Coronary artery (tissue), 2 donors: ENCODE measurements at regions not wholly inside any gene's neighbourhood (a gene's known extent, or its start where the extent isn't known, plus 50 kb on each side); places are given as distances from the start of the nearest gene placed in this dataset.

Experiments
- DNase-seq: peaks from one replicate; pipeline ENCODE4 v3.0.0-alpha.2; 2017; ENCODE audit warnings: low spot score
- H3K27ac ChIP-seq, 2 donors: fragments of 200-600 bp; sonication (generic); one replicate each; pipeline ENCODE4 v1.5.1; 2016 to 2019
- H3K4me3 ChIP-seq: fragments of 200-600 bp; sonication (generic); 2 replicates; pipeline ENCODE4 v1.5.1; 2016; ENCODE audit warnings: mild to moderate bottlenecking, moderate library complexity
- TF ChIP-seq, protein P1 (sequence below): fragments of 200-600 bp; sonication (generic); IDR thresholded peaks from one replicate; pipeline ENCODE4 v1.5.1; 2019; ENCODE audit warnings: antibody characterized with exemption

DNA sequence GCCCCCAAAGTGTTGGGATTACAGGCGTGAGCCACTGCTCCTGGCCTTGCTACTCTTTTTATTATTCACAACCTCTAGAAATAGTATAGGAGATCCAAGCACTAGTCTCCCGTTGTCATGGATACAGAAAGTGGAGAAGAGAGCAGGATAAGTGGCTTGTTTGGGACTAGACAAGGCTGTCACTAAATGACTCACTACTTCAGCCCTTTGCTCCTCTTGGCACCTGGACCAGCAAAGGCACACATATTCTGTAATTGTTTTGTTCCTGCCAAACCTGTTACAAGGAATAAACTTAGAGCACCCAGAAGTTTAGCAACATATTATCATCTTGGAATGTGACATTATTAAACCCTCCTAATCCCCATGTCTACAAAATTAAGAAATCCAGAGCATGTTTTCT lies 427.2 kb upstream of the THBS1 start:
- H3K4me3 ChIP-seq, result no peak overlapping the region

DNA sequence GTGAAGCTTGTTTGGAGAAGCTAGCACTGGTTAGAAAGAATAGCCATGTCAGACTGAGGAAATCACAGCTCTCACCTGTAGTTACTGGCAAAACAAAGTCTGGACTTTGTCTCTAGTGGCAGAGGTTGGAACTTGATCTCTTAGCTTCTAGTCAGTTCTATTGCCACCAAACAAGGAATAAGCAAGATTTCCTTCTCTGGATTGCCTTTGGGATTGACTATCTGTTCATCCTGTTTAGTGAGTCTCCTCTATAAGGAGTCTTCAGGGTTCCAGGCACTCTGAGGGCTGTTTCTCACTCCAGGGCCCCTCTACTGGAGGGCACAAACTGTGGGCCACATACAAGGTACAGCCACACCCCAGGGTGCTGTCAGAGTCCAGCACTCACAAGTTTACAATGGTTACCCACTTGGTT lies 426.6 kb upstream of the THBS1 start:
- Histone ChIP-seq H3K4me3 (no peak overlapping the region), H3K27ac (peak overlapping the region in 1 of 2 donors; percentile 49)
- TF ChIP-seq, protein P1, sequence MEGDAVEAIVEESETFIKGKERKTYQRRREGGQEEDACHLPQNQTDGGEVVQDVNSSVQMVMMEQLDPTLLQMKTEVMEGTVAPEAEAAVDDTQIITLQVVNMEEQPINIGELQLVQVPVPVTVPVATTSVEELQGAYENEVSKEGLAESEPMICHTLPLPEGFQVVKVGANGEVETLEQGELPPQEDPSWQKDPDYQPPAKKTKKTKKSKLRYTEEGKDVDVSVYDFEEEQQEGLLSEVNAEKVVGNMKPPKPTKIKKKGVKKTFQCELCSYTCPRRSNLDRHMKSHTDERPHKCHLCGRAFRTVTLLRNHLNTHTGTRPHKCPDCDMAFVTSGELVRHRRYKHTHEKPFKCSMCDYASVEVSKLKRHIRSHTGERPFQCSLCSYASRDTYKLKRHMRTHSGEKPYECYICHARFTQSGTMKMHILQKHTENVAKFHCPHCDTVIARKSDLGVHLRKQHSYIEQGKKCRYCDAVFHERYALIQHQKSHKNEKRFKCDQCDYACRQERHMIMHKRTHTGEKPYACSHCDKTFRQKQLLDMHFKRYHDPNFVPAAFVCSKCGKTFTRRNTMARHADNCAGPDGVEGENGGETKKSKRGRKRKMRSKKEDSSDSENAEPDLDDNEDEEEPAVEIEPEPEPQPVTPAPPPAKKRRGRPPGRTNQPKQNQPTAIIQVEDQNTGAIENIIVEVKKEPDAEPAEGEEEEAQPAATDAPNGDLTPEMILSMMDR, result no peak
- DNase-seq, result no peak

More for the DNA sequence above, 427.2 kb upstream of the THBS1 start:
- TF ChIP-seq, protein P1, result no peak
- no peak overlapping the region for H3K27ac ChIP-seq
- DNase-seq, result no peak

DNA sequence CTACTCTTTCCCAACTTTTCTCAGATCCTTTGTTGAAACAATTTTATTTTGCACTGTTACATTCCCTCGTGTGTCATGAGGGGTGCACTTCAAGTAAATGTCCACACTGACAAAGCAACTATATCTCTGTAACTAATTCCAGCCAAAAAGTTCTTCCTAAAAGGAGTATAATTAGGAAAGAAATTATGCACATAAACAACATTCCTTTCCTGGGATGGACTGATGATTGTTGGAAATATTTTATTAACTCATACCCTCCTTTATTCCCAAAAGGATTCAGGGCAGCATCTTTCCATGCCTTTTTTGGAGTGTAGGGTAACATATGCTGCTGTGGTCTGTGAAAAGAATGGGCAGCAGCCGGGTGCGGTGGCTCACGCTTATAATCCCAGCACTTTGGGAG lies 426.1 kb upstream of the THBS1 start:
- H3K4me3 ChIP-seq, result no peak overlapping the region
- H3K27ac ChIP-seq, result peak overlapping the region in 1 of 2 donors; percentile 49
- TF ChIP-seq, protein P1, result no peak
- no peak for DNase-seq

DNA sequence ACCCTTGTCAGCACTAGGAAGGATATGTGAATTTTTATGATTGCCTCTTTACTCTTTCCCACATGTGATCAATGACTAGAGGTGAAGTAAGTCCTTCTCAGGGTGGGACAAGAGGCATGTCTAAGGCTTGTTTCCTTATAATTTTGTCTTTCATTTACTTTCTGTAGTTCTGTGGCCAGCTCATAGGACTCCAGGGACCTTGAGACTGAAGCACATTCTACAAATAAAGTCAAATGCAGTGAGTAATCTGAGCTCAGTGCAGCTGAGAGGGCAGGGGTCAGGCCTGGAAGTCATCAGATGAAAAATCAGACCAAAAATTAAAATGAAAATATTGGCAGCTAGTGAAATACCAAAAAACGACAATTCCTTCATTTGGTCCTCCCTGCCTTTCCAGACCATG lies 424.7 kb upstream of the THBS1 start:
- Histone ChIP-seq H3K27ac (peak overlapping the region in 1 of 2 donors; percentile 48), H3K4me3 (no peak overlapping the region)
- TF ChIP-seq, protein P1, result no peak
- DNase-seq, result no peak

DNA sequence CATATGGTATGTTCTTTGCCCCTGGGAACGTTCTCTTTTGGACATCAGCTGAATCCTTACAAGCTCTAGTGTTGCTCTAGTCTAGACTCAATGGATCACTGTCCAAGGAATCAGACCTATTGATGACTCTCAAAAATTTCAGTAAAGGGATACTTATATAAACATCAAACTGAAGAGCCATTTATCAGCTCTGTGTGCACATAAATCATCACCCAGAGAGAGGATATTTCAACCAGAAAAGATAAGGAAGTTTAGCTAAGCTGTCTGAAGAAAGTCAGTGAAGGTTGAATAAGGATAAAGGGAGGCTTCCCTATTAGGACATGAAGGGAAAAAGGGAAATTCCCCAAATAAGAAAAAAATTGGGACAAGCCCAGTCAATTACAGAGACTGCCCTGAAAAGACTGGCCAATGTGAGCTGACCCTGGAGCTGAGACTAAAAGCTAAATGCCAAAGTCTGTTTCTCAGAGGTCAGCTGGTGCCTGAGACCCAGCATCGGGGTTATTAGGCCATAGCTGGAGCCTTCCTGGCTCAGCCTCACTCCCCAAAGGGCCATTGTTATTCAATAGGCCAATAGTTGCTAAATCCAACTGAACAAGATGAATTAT lies 424.1 kb upstream of the THBS1 start:
- DNase-seq, result no peak
- Histone ChIP-seq H3K4me3 (no peak overlapping the region), H3K27ac (peak overlapping the region in 1 of 2 donors; percentile 48)
- TF ChIP-seq, protein P1, result no peak

DNA sequence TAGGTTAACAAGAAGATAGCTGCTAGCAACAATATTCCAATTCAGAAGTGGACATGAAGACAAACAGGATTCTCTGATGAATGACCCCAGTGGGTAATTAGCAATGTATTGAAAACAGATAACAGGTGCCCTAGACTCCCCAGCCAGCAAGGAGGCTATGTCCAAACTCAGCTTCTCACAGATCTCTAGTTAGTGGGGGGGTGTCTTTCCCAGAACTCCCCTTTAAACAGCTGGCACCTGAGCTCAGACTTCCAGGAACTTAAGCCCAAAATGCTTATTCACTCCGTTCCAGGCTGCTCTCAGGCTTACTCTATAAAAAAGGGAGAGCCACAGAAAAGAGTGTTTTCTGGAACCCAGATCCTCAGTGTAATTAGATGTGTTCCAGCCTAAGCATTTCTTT lies 423.0 kb upstream of the THBS1 start:
- Histone ChIP-seq H3K4me3 (no peak overlapping the region), H3K27ac (no peak overlapping the region)
- DNase-seq, result no peak
- TF ChIP-seq, protein P1, result no peak

DNA sequence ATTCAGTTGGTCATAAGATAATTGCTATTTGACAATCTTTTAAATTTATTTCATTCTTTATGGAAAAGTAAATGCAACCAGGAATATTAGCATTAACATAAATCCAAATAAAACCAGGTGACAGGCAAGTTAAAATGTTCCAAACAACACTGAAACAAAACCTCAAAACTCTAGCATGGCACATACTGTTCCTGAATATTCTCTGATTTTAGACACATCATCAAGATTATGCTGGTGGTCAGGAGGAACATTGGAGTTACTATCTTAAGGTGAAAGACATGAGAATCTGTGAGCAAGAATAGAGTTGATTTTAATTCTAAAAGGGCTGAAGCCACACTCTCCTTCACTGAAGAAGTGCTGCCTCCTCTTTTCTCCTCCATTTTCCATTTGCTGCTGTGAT lies 421.0 kb upstream of the THBS1 start:
- TF ChIP-seq, protein P1, result no peak
- no peak for DNase-seq
- Histone ChIP-seq H3K4me3 (no peak overlapping the region), H3K27ac (no peak overlapping the region)
